Urinary bladder (tissue), 3 donors: ENCODE measurements at regions not wholly inside any gene's neighbourhood (a gene's known extent, or its start where the extent isn't known, plus 50 kb on each side); places are given as distances from the start of the nearest gene placed in this dataset.

Experiments used
- DNase-seq: peaks from one replicate; pipeline ENCODE4 v3.0.0-alpha.2; 2015; ENCODE audit errors: extremely low spot score
- H3K27ac ChIP-seq: one replicate; pipeline ENCODE4 v1.5.1; 2013; ENCODE audit warnings: low read depth, mild to moderate bottlenecking, moderate library complexity
- H3K36me3 ChIP-seq: one replicate; pipeline ENCODE4 v1.6.1; 2013; ENCODE audit warnings: mild to moderate bottlenecking, moderate library complexity; ENCODE audit not compliant: insufficient read depth
- H3K4me1 ChIP-seq: one replicate; pipeline ENCODE4 v1.6.1; 2013; ENCODE audit warnings: mild to moderate bottlenecking, moderate library complexity; ENCODE audit not compliant: insufficient read depth
- H3K4me3 ChIP-seq: one replicate; pipeline ENCODE4 v1.5.1; 2013; ENCODE audit warnings: low read depth, low read length
- WGBS: extraction: QIAGEN DNeasy Blood & Tissue Kit; methylation state at CpG from one replicate; pipeline ENCODE4 v1.1.7; 2013; 5-methylcytosine and 5-hydroxymethylcytosine counted together
- donor health status: healthy with polysubstance abuse.
- donor health status: healthy.

DNA sequence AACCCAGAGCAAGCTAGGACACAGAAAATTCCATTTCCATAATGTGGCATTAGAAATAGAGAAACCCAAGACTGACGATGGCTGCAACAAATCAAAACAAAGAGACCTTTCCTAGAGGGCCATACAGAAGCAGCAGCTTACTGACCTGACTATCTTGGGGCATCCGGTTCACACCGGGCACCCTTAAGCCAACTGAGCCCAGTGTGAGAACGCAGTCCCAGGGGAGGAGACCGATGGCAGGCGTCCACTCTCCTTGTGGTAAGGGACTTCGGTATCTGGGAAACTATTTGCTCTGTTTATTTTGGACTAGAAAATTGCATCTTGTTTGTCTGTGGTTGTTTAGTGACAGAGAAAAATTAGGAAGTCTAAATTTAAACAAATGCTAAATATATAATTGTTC, 244.8 kb upstream of the COPS8 start:
- no peak for DNase-seq
- Histone ChIP-seq H3K36me3 (no peaks in the 10 kb centered on the region), H3K27ac (no peak overlapping the region), H3K4me3 (no peak overlapping the region), H3K4me1 (no peaks in the 10 kb centered on the region)
- WGBS = 73% methylated on average over 7 of the region's 7 CpGs

DNA sequence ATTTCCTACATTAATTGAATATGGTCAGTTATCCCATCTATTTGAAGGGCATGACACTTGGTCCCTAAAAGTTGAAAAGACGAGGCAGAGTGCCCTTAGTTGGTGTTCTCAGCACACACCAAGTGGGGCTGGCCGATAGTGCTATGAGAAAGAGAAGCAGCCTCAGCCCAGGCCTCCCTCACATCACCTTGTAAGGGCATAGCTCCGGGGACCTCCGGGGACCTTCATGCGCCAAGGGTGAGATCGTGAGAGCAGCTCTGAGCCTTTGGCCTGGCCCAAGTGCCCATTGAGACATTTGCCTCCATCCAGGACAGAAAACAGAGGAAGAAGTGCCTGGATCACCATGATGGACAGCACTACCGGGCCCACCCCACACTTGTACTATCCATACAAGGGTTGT, 244.3 kb upstream of the COPS8 start:
- no peaks in the 10 kb centered on the region for H3K4me1 ChIP-seq
- no peak overlapping the region for H3K4me3 ChIP-seq
- H3K36me3 ChIP-seq = no peaks in the 10 kb centered on the region
- WGBS = 88% methylated on average over 7 of the region's 7 CpGs
- no peak overlapping the region for H3K27ac ChIP-seq
- no peak for DNase-seq

DNA sequence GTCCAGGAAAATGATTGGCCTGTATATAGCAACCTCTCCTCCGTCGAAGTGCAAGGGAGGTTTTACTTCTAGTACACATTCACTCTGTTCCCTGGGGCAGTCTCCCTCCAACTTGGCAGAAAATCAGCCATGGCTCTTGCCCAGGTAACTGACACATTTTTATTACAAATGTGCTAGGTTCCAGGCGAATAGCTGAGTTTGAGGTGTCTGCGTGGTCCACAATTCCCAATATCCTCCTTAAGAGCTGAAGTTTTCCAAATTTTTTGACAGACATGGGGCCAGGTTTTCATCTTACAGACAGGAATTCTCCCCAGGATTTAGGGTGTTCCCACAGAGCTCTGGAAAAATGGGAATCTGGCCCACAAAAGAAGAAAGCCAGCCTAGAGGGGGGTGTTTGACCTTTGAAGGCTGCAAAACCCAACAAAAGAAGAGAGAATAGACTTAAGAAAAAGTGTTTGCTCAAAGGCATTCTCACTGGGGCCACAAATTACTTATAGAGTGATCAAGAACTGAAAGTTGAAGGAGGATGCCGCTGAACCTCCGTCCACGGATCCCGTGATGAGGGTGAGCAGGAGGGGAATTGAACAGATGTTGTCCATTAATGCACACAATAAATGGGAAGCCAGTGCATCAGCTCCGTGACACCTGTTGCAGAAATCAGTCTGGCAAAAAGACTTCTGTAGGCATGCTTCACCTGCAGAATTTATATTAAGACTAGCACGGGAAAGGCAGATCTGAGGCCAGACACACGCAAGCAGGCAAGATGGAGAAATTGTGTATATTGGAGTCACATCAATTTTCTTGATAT, 242.3 kb upstream of the COPS8 start:
- 77% methylated on average over 11 of the region's 11 CpGs for WGBS
- Histone ChIP-seq H3K36me3 (no peaks in the 10 kb centered on the region), H3K4me1 (no peaks in the 10 kb centered on the region), H3K27ac (no peak overlapping the region), H3K4me3 (no peak overlapping the region)
- DNase-seq = peak; percentile 64

DNA sequence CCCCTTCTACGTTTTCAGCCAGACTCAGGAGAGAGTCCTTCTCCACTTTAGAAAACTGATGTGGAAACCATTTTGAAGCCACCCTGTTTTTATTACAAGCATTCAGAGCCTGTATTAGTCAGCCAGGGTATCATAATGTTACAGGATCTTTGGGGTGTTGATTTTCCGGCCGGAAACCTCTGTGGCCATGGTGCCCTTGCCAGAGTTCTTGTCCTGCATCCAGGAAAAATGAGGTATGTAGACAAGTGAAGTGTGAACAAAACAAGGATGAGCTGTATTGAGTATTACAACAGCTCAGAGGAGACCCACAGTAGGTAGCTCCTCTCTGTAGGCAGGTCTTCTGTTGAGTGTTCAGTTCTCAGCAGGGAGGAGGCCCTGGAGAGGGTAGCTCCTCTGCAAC, 241.0 kb upstream of the COPS8 start:
- Histone ChIP-seq H3K36me3 (no peaks in the 10 kb centered on the region), H3K4me3 (no peak overlapping the region), H3K27ac (no peak overlapping the region), H3K4me1 (no peaks in the 10 kb centered on the region)
- DNase-seq = no peak
- 92% methylated on average over 3 of the region's 3 CpGs for WGBS

DNA sequence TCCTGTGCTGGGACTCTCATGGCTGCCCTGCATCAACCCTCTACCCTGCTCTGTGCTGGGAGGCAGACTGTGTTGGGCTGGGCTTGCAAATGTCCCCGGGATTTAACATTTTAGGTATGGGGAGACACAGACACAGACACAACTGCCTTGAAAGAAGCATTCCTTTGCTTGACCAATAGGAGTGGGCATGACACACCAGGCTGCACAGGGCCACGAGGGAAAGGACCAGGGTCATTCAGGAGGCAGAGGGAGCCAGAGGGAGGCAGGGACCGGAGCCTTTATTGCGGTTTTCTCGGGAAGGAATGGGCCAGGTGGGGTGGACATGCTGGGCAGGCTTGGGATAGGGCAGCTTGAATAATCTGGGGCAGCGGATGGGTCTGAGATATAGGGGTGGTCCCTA, 238.7 kb upstream of the COPS8 start:
- no peak overlapping the region for H3K27ac ChIP-seq
- no peak for DNase-seq
- H3K4me1 ChIP-seq = no peaks in the 10 kb centered on the region
- WGBS = 86% methylated on average over 6 of the region's 6 CpGs
- no peaks in the 10 kb centered on the region for H3K36me3 ChIP-seq
- no peak overlapping the region for H3K4me3 ChIP-seq

DNA sequence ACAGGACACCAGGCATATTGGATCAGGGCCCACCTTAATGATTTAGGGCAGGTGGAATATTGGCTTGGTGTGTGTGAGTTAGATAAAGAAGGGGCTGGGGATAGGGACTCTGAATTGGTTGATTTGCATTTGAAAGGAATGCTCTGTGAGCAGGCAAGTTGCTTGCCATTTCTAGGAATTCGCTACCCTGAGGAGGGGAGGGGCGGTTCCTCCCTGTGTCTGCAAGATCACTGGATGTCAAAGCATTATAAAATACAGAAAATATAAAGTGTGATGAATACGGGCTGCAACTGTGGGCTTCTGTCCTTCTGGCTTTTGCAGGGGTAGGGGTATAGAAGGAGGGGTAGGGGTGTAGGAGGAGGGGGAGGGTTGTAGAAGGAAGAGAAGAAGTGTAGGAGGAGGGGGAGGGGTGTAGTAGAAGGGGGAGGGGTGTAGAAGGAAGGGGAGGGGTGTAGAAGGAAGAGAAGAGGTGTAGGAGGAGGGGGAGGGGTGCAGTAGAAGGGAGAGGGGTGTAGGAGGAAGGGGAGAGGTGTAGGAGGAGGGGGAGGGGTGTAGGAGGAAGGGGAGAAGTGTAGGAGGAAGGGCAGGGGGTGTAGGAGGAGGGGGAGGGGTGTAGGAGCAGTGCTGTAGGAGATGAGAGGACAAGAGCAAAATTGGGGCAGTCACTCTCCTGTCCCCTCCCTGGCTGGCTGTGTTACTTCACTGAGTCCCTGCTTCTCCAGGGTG, 238.0 kb upstream of the COPS8 start:
- WGBS = 87% methylated on average over 3 of the region's 3 CpGs
- DNase-seq = no peak
- H3K27ac ChIP-seq = no peak overlapping the region
- no peaks in the 10 kb centered on the region for H3K4me1 ChIP-seq
- no peaks in the 10 kb centered on the region for H3K36me3 ChIP-seq
- H3K4me3 ChIP-seq = no peak overlapping the region

DNA sequence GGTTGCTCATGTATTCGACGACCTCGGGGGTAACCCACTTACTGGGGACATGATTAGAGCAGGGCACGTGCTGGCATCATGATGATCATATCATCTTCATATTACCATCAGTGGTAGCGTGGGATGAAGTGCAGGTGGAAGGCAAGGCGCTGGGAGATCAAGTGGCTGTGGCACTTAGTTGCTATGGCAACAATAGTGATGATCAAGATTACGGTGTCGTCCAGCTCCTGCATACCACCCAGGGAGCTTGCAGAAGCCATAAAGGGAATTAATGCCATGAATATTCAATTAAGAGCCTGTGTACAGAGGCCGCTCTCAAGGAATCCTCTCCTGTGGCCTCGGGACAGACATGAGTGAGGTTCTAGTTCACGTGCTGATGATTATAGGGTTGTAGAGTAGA, 237.2 kb upstream of the COPS8 start:
- no peak overlapping the region for H3K4me3 ChIP-seq
- H3K27ac ChIP-seq = no peak overlapping the region
- no peak for DNase-seq
- no peaks in the 10 kb centered on the region for H3K36me3 ChIP-seq
- H3K4me1 ChIP-seq = no peaks in the 10 kb centered on the region
- 80% methylated on average over 11 of the region's 11 CpGs for WGBS

DNA sequence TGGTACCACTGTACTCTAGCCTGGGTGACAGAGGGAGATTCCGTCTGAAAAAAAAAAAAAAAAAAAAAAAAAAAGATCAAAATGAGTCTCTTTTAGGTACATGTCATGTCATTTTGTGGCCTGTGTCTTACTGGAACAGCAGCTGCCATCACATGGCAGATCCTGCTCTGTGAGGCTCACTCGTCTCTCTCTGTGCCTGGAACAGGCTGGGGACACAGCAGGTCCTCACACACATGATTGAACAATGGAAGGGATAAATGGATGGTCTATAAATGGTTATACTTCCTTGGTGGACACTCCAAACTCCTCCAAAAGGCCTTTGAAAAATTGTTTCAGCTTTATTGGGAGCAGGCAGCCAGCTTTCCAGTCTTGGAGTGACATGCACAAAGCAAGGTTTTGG, 236.2 kb upstream of the COPS8 start:
- no peaks in the 10 kb centered on the region for H3K4me1 ChIP-seq
- 66% methylated on average over 2 of the region's 2 CpGs for WGBS
- H3K4me3 ChIP-seq = no peak overlapping the region
- no peaks in the 10 kb centered on the region for H3K36me3 ChIP-seq
- no peak overlapping the region for H3K27ac ChIP-seq
- no peak for DNase-seq

DNA sequence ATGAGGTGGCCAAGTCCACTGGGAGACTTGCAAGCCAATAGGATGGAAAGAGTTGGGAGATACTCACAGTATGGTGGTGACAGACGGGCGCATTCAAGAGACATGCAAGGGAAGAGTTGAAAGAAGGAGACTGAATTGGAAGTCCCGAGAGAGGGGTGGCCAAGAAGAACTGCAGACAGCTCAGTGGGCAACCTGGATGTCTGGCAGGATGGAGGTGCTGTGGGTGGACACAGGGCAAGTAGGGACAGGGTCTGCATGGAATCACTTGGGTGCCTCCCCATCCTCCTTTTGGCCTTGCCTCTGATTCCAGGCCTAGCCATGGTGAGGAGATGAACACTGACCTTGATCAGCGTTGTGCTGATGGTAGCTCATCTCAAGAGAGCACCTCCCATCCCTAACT, 235.7 kb upstream of the COPS8 start:
- Histone ChIP-seq H3K4me1 (no peaks in the 10 kb centered on the region), H3K4me3 (no peak overlapping the region), H3K27ac (no peak overlapping the region), H3K36me3 (no peaks in the 10 kb centered on the region)
- WGBS = 98% methylated on average over 4 of the region's 4 CpGs
- DNase-seq = no peak

DNA sequence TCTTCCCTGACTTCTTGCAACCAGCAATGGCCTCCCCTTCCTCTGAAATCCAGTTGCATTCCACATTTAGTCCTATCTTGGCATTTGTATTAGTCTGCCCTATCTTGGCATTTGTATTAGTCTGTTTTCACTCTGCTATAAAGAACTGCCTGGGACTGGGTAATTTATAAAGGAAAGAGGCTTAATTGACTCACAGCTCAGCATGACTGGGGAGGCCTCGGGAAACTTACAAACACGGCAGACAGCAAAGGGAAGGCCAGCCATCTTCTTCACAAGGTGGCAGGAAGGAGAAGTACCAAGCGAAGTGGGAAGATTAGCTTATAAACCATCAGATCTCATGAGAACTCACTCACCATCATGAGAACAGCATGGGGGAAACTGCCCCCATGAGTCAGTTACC, 234.5 kb upstream of the COPS8 start:
- DNase-seq = no peak
- 68% methylated on average over 3 of the region's 3 CpGs for WGBS
- H3K27ac ChIP-seq = no peak overlapping the region
- H3K4me1 ChIP-seq = no peaks in the 10 kb centered on the region
- no peaks in the 10 kb centered on the region for H3K36me3 ChIP-seq
- H3K4me3 ChIP-seq = no peak overlapping the region

DNA sequence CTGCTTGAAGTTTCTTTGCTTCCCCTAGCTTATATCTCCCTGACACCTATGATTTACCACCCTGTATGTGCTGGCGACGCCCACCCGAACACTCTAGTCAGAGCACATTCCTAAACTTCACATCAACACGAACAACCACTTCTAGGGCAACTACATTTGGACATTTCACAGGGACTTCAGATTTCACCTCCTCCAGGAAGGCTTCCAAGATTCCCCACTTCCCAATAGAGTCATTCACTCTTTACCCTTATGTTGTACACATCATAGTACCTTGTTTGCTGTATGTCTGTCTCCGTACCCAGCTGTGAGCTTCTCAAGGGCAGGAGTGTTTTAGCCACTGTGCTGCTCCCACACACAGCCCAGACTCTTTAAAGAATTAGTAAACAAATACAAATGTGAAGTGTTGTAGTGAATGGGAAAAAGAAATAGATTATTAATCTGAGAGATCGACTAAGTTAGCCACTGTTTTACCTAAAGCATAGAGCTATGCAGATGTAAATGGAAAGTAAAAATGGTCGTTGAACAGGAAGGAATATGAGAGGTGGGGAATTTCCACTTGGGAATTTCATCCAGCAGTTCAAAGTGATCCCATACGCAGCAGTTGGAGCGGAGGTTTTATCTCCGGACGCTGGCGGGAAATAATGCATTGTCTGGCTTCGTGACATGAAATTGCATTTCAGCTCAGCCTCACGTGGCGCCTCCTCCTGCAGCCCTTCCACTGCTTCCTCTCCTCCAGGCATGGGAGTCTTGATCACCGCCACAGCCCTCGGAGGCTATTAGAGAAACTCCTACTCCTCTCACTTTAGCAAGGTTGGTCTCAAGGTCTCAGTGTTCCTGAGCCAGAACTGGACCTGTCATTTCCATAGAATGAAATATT, 233.4 kb upstream of the COPS8 start:
- 53% methylated on average over 17 of the region's 17 CpGs for WGBS
- Histone ChIP-seq H3K27ac (no peak overlapping the region), H3K4me1 (no peaks in the 10 kb centered on the region), H3K36me3 (no peaks in the 10 kb centered on the region), H3K4me3 (no peak overlapping the region)
- peak; percentile 45 for DNase-seq

DNA sequence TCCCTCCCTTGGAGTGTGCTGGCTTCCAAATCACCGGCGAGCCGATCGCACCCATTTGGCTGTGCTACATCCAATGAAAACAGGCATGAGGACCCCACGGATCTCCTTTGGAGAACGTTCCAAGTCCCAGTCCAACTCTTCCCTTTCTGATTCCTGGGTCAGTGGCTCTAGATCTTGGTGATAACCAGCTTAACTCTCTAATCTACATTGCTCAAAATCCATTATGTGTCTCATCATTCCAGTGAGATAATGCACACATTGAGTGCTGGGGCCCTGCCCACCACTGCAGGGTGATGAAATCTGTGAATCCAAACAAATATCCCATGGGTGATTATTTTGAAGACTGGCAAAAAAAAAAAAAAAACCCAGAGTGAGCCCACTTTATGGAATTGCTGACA, 232.7 kb upstream of the COPS8 start:
- Histone ChIP-seq H3K27ac (no peak overlapping the region), H3K4me3 (no peak overlapping the region), H3K36me3 (no peaks in the 10 kb centered on the region), H3K4me1 (no peaks in the 10 kb centered on the region)
- no peak for DNase-seq
- WGBS = 71% methylated on average over 6 of the region's 6 CpGs

DNA sequence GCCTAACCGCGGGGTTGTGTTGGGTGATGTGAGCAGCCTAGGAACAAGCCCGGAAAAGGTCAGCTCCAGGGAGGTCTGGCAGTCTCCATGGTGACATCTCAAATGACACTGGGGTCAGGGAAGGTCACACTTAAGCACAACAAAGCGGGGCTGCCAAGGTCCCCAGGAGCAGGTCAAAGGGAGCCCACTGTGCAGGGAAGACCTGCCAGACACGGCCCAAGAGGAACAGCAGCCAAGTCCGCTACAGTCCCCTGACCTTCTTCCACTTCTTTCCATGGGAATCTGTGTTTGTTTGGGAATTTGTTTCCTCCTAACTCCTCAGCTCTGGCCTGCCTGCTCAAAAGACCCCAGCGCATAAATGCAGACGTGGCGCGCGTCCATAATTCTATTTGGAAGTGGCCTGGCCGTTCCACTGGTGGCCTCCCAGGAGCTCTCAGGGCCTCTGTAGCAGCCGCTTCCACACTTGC, 232.1 kb upstream of the COPS8 start:
- no peak overlapping the region for H3K4me3 ChIP-seq
- H3K4me1 ChIP-seq = no peaks in the 10 kb centered on the region

More for the DNA sequence above, 232.1 kb upstream of the COPS8 start:
- H3K27ac ChIP-seq = no peak overlapping the region
- WGBS = 91% methylated on average over 13 of the region's 13 CpGs
- H3K36me3 ChIP-seq = no peaks in the 10 kb centered on the region
- no peak for DNase-seq
